HG03565 (cell line): ENCODE measurements at regions not wholly inside any gene's neighbourhood (a gene's known extent, or its start where the extent isn't known, plus 50 kb on each side); places are given as distances from the start of the nearest gene placed in this dataset.
A peak's percentile ranks its signal among the peaks of the same experiment; 100 is the strongest.
"Not testable (repeated sequence)": the region's sequence is repeated elsewhere in the genome, so short reads cannot be mapped to it uniquely, and the experiment has no call there.

ENCODE experiments used
- ATAC-seq: cut with Tn5 transposase; IDR thresholded peaks from one replicate; pipeline ENCODE4 v1.9.1; 2021; ENCODE audit warnings: mild to moderate bottlenecking, moderate library complexity; ENCODE audit not compliant: unreplicated experiment

GRCh38 chr3:34053626-34054025 lies 255.2 kb downstream of the PDCD6IP start:
- ATAC-seq, result no peak

- ATAC-seq, result peak; percentile 15
These were observed 257.9 kb downstream of the PDCD6IP start for GRCh38 chr3:34056181-34056910.

- peak; percentile 92 for ATAC-seq
These were observed 258.5 kb downstream of the PDCD6IP start for GRCh38 chr3:34056951-34057390.

GRCh38 chr3:34060995-34061394 lies 262.6 kb downstream of the PDCD6IP start:
- not testable (repeated sequence) for ATAC-seq

GRCh38 chr3:34065901-34066300 lies 267.5 kb downstream of the PDCD6IP start:
- no peak for ATAC-seq

GRCh38 chr3:34066328-34066727 lies 267.9 kb downstream of the PDCD6IP start:
- ATAC-seq, result no peak

- no peak for ATAC-seq
These were observed 268.6 kb downstream of the PDCD6IP start for GRCh38 chr3:34066999-34067398.

GRCh38 chr3:34067536-34068051 lies 269.2 kb downstream of the PDCD6IP start:
- ATAC-seq, result no peak

GRCh38 chr3:34068505-34068904 lies 270.1 kb downstream of the PDCD6IP start:
- ATAC-seq, result no peak

- ATAC-seq, result peak; percentile 33
These were observed 272.6 kb downstream of the PDCD6IP start for GRCh38 chr3:34070831-34071585.

- ATAC-seq, result no peak
These were observed 273.9 kb downstream of the PDCD6IP start for GRCh38 chr3:34072297-34072696.

GRCh38 chr3:34073111-34073510 lies 274.7 kb downstream of the PDCD6IP start:
- no peak for ATAC-seq

GRCh38 chr3:34073961-34074360 lies 275.5 kb downstream of the PDCD6IP start:
- peak; percentile 32 for ATAC-seq

- no peak for ATAC-seq
These were observed 277.5 kb downstream of the PDCD6IP start for GRCh38 chr3:34075975-34076374.

- ATAC-seq, result peak; percentile 72
These were observed 279.2 kb downstream of the PDCD6IP start for GRCh38 chr3:34077417-34078195.

GRCh38 chr3:34078418-34078817 lies 280.0 kb downstream of the PDCD6IP start:
- ATAC-seq, result no peak

- ATAC-seq, result not testable (repeated sequence)
These were observed 281.4 kb downstream of the PDCD6IP start for GRCh38 chr3:34079849-34080248.

GRCh38 chr3:34090379-34090778 lies 291.9 kb downstream of the PDCD6IP start:
- ATAC-seq, result not testable (repeated sequence)

- no peak for ATAC-seq
These were observed 292.4 kb downstream of the PDCD6IP start for GRCh38 chr3:34090876-34091275.

GRCh38 chr3:34094280-34094679 lies 295.9 kb downstream of the PDCD6IP start:
- ATAC-seq, result not testable (repeated sequence)

GRCh38 chr3:34102288-34102687 lies 303.9 kb downstream of the PDCD6IP start:
- peak; percentile 48 for ATAC-seq
